ENCODE measurements at regions not wholly inside any gene's neighbourhood (a gene's known extent, or its start where the extent isn't known, plus 50 kb on each side); places are given as distances from the start of the nearest gene placed in this dataset.

GRCh38 chr4:7120341-7120740 is 52.5 kb upstream of the GRPEL1 start:
- no peaks in the 10 kb centered on the region for H3K4me1 ChIP-seq (ENCODE audit: insufficient read depth, low read length, poor library complexity, severe bottlenecking)
- ChIA-PET CTCF (no interaction called here), POLR2A (ENCODE audit: low non-redundant PET) (interaction anchor here (0.6 kb wide), 1 partner anchor 78 kb away, joined by 3 read pairs; a partner anchor contains a TSS)
- BruUV-seq (replicated peaks): no TSS peak
- no peaks in the 10 kb centered on the region for H3K27me3 ChIP-seq (replicated peaks; ENCODE audit: insufficient read depth, low read depth, low read length, poor library complexity)
- H3K4me3 ChIP-seq (ENCODE audit: low read depth, low read length, poor library complexity, severe bottlenecking): no peak overlapping the region
- TF ChIP-seq EZH2 (IDR thresholded peaks at IDR 0.05; ENCODE audit: borderline replicate concordance, low read depth, low read length, poor library complexity, severe bottlenecking) (no peak), CTCF (conservative IDR thresholded peaks at IDR 0.05; ENCODE audit: low read depth, low read length) (no peak)
- no peaks in the 10 kb centered on the region for H3K36me3 ChIP-seq (ENCODE audit: insufficient read depth, low read length, poor library complexity, severe bottlenecking)
- peak; percentile 44 for DNase-seq (ENCODE audit: low spot score)
- intact Hi-C loops (cut with micrococcal nuclease; ENCODE audit: unreplicated experiment): no loop called here
- H3K9me3 ChIP-seq (ENCODE audit: low read depth, low read length, poor library complexity, severe bottlenecking): no peaks in the 10 kb centered on the region
- H3K27ac ChIP-seq (ENCODE audit: low read depth, low read length, poor library complexity, severe bottlenecking): no peak overlapping the region

GRCh38 chr4:7118013-7118832 is 50.4 kb upstream of the GRPEL1 start:
- Histone ChIP-seq H3K4me3 (ENCODE audit: low read depth, low read length, poor library complexity, severe bottlenecking) (no peak overlapping the region), H3K27me3 (replicated peaks; ENCODE audit: insufficient read depth, low read depth, low read length, poor library complexity) (no peaks in the 10 kb centered on the region), H3K27ac (ENCODE audit: low read depth, low read length, poor library complexity, severe bottlenecking) (no peak overlapping the region), H3K9me3 (ENCODE audit: low read depth, low read length, poor library complexity, severe bottlenecking) (no peaks in the 10 kb centered on the region), H3K36me3 (ENCODE audit: insufficient read depth, low read length, poor library complexity, severe bottlenecking) (no peaks in the 10 kb centered on the region), H3K4me1 (ENCODE audit: insufficient read depth, low read length, poor library complexity, severe bottlenecking) (no peaks in the 10 kb centered on the region)
- BruUV-seq (replicated peaks): no TSS peak
- no peak for DNase-seq (ENCODE audit: low spot score)
- TF ChIP-seq CTCF (conservative IDR thresholded peaks at IDR 0.05; ENCODE audit: low read depth, low read length) (no peak), EZH2 (IDR thresholded peaks at IDR 0.05; ENCODE audit: borderline replicate concordance, low read depth, low read length, poor library complexity, severe bottlenecking) (no peak)
- intact Hi-C loops (cut with micrococcal nuclease; ENCODE audit: unreplicated experiment): no loop called here
- ChIA-PET CTCF (no interaction called here), POLR2A (ENCODE audit: low non-redundant PET) (no interaction called here)

Data from A673 (cell line).